Right hindlimb (tissue), 1 donor: ENCODE measurements at regions not wholly inside any gene's neighbourhood (a gene's known extent, or its start where the extent isn't known, plus 50 kb on each side); places are given as distances from the start of the nearest gene placed in this dataset.

Source experiments
- DNase-seq: peaks from one replicate; pipeline ENCODE4 v3.0.0-alpha.2; 2018

- DNase-seq = no peak
These were observed 57.5 kb upstream of the WDR1 start for GRCh38 chr4:10173754-10174749.

- no peak for DNase-seq
These were observed 56.6 kb upstream of the WDR1 start for GRCh38 chr4:10173037-10173753.

- no peak for DNase-seq
These were observed 55.8 kb upstream of the WDR1 start for GRCh38 chr4:10172278-10172921.

- no peak for DNase-seq
These were observed 54.5 kb upstream of the WDR1 start for GRCh38 chr4:10171055-10171454.

GRCh38 chr4:10169839-10170387 is 53.3 kb upstream of the WDR1 start:
- no peak for DNase-seq

GRCh38 chr4:10168151-10168550 is 51.6 kb upstream of the WDR1 start:
- DNase-seq = no peak

GRCh38 chr4:10167201-10167600 is 50.6 kb upstream of the WDR1 start:
- no peak for DNase-seq
